Suppressor macrophage (primary cell): ENCODE measurements at regions not wholly inside any gene's neighbourhood (a gene's known extent, or its start where the extent isn't known, plus 50 kb on each side); places are given as distances from the start of the nearest gene placed in this dataset.
A peak's percentile ranks its signal among the peaks of the same experiment; 100 is the strongest.

Experiments
- DNase-seq, 4 experiments: peaks; one replicate each; pipeline ENCODE4 v3.0.0-alpha.2; 2020 to 2022

DNA sequence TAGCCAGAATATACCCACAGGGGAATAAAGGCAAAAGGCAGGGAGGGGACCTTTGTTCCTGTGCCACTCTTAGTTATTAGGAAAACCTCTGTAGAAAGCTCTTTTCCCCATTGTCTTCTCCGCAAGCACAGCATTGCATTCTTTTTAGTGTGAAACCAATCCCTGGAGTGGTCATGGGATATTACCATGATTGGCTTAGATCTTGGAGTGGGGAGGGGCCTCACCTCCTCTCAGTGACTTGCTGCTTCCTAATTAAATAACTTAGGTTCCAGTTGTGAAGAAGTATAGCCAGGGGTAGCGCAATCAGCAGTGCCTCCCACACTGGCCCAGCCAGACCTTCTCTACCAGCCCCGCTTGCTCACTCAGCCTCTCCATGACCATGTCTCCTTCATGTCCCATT lies 49.9 kb upstream of the AFF3 start:
- DNase-seq: peak in 2 of 4 experiments; percentile 17 to 23
